HL-60 (cell line): ENCODE measurements at regions not wholly inside any gene's neighbourhood (a gene's known extent, or its start where the extent isn't known, plus 50 kb on each side); places are given as distances from the start of the nearest gene placed in this dataset.

Experiments used
- DNase-seq, 2 experiments: peaks; one replicate each; pipeline ENCODE4 v3.0.0-alpha.2; 2010 to 2020; ENCODE audit warnings: low read depth in 1 of 2, low spot score in 1 of 2
- H3K27ac ChIP-seq: fragments of 250-450 bp; sonication (Bioruptor Pico); replicated peaks from 2 replicates; pipeline ENCODE4 v1.5.1; 2020; ENCODE audit warnings: mild to moderate bottlenecking, moderate library complexity
- H3K27me3 ChIP-seq: fragments of 250-450 bp; sonication (Bioruptor Pico); 2 replicates; pipeline ENCODE4 v1.5.1; 2021; ENCODE audit warnings: mild to moderate bottlenecking, moderate library complexity; ENCODE audit not compliant: insufficient read depth, poor library complexity, severe bottlenecking
- H3K4me3 ChIP-seq: replicated peaks from 2 replicates; pipeline ENCODE4 v1.5.1; 2011; ENCODE audit warnings: mild to moderate bottlenecking, control low read depth, low read length; ENCODE audit not compliant: insufficient read depth
- GABPA ChIP-seq: IDR thresholded peaks from 2 replicates; pipeline ENCODE4 v1.6.1; 2012; ENCODE audit warnings: low read depth
- POLR2AphosphoS5 ChIP-seq: IDR thresholded peaks from 2 replicates; pipeline ENCODE4 v1.6.1; 2012; ENCODE audit warnings: low read depth

DNA sequence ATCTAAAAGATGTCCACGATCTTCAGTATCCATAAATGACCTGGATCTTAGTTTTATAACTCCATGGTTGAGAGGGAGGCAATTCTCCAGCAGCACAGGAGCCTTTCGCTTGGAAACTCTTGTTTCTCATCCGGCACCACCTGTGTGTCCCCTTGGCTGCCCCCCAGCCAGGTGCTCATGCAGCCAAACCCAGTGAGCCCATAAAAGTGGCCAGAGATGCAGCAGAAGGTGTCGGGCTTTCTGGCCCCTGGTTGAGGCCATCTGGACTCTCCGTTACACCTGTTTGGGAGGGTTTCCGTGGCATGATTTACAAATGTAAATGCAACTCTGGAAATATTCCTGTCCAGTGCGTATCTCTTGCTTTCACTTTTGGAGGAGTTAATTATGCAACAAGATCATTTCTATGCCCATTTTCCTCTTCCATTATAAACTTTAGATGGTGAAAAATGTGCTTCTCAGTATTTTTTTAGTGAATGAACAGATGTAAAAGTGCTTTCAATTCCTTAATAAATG is 291.1 kb downstream of the DIO2 start:
- TF ChIP-seq POLR2AphosphoS5 (no peak), GABPA (no peak)
- Histone ChIP-seq H3K27me3 (no peaks in the 10 kb centered on the region), H3K27ac (no peak overlapping the region), H3K4me3 (no peak overlapping the region)
- DNase-seq = no peak
